Stimulated activated CD8-positive, alpha-beta memory T cell treated with anti-CD3 and anti-CD28 coated beads, Interleukin-2, amount 100 ng/mL, for 1 hour (primary cell): ENCODE measurements at regions not wholly inside any gene's neighbourhood (a gene's known extent, or its start where the extent isn't known, plus 50 kb on each side); places are given as distances from the start of the nearest gene placed in this dataset.
"Not testable (repeated sequence)": the region's sequence is repeated elsewhere in the genome, so short reads cannot be mapped to it uniquely, and the experiment has no call there.

ENCODE experiments used
- DNase-seq, 2 donors: peaks; one replicate each; pipeline ENCODE4 v3.0.0-alpha.2; 2020; ENCODE audit warnings: low read depth in 2 of 2

DNA sequence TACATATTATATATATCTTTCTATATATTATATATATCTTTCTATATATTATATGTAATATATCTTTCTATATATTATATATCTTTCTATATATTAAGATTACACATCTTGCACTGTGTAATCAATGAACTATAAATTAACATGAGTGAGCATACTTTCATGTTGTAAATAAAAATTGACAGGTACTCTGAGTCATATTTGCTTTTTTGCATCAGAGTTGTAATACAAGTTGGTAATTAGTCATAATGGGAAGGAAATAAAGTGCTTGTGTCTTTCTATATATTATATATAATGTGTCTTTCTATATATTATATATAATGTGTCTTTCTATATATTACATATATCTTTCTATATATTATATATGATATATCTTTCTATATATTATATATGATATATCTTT is 172.5 kb upstream of the MAGI2 start:
- DNase-seq: not testable (repeated sequence)

DNA sequence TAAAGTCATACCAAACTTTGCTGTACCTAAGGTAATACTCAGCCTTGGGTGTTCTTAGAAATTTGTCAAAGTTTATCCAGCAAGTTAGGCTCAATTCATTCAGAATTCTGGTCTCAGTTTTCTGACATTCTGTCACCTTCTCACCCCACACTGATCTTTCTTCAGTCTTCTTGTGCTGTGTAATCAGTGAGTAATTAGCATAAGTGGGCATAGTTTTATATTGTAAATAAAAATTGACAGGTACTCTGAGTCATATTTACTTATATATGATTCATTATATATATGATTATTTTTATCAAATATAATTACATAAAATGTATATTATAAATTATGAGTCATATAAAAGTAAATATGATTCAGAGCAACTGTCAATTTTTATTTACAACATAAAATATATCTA is 170.9 kb upstream of the MAGI2 start:
- no peak for DNase-seq

DNA sequence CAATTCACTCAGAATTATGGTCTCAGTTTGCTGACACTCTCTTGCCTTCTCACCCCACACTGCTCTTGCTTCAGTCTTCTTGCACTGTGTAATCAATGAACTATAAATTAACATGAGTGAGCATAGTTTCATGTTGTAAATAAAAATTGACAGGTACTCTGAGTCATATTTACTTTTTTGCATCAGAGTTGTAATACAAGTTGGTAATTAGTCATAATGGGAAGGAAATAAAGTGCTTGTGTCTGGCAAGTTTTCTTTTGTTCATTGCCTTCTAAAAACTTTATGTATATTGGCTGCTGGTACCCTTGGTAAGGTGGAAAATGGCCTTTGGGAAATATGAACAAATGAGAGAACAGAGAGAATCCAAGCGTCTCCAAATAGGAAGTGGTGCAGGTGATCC is 169.3 kb upstream of the MAGI2 start:
- DNase-seq: no peak

DNA sequence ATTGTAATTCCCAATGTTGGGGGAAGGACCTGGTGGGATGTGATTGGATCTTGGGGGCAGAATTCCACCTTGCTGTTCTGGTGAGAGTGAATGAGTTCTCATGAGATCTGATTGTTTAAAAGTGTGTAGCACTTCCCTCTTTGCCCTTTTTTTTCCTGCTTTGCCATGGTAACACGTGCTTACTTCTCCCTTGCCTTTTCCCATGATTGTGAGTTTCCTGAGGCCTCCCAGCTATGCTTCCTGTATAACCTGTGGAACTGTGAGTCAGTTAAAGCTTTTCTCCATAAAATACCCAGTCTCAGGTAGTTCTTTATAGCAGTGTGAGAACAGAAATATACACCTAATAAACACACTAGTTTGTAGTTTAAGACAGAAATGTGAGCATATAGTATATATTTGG is 166.8 kb upstream of the MAGI2 start:
- no peak for DNase-seq

DNA sequence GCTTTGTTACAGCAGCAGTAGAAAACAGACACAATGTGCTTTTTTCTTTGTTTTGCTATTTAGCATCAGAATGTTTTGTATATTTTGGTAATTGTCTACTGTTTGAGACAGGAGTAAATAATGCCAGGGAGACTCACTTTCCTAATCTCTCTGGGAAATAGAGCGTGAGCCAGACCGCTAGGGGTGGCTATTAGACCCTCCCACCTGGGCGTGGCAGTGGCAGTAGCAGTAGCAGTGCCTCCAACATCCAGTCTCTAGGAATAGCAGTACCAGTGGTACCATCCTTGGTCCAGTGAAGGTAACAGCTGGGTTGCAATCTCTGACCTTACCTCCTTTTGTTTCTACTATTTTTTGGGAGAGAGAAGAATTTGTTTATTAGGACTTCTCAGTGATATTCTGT is 165.7 kb upstream of the MAGI2 start:
- no peak for DNase-seq

DNA sequence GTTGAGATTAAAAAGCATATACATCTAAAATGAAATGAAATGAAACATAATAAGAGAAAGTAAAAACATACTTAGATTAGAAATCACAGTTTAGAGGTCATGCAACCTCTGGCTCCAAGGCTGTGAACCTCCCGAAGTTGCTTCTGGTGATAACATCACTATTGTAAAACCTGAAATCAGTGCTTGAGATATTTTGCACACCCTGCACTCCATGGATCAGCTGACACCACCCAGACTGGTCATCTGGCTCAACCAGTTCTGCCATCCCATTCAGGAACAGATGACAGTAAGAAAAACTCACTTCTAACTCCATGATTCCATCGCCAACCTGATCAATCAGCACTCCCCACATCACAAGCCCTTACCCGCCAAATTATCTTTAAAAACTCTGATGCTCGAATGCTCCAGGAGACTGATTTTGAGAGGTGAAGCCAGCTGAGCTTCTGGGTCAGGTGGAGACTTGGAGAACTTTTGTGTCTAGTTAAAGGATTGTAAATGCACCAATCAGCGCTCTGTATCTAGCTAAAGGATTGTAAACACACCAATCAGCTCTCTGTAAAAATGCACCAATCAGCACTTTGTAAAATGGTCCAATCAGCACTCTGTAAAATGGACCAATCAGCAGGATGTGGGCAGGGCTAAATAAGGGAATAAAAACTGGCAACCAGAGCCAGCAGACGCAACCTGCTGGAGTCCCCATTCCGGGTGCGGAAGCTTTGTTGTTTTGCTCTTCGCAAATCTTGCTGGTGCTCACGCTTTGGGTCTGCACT is 162.6 kb upstream of the MAGI2 start:
- DNase-seq: no peak

DNA sequence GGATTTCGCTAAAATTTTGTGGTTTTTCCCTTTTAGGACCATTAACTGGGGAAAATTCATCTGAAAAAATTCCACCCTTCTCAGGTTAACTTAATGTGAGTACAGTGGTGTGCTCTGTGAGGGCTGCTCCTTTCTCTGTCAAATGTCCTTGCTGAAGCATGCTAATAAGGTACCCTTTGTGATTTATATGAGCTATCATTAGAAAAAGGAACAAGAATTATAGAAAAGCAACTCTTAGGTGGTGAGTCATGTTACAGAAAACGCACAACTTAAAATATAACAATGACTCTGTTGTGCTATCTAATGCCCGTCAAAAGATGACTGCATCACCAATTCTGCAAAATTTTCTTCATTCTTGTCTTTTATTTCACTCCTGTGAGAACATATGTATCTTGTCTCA is 162.0 kb upstream of the MAGI2 start:
- DNase-seq: no peak

DNA sequence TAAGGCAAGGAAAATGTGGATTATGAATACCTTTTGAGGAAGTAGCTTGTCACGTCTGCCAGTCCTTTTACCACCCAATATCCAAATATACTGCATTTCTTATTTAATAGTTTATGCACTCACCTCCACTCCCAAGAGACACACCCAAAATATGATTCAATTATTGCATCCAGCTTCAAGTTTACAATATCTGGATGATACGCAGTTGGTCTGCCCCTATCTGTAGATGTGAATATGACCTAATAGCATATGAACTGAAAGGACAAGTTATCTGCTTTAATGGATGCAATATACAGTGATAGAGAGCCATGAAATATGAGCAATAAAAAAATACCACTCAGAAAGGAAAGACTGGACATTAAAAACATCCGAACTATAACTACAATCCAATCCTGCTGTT is 159.4 kb upstream of the MAGI2 start:
- DNase-seq: no peak

DNA sequence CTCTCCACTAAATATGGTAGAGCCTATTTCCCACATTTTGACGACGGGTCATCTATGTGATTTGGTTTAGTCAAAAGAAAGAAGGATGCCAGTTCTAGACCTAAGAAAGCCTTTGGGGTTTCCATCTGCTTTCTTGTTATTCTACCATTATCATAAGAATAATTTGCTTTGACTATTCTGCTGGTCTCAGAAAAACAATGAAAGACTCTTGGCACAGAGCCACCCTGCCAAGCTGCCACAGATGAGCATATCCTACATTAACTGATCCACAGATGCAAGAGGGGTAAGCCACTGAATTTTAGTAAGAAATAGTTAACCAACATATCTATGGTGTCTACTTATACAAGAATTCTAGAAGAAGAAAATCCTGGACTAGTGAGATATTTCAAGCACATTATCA is 158.6 kb upstream of the MAGI2 start:
- DNase-seq: no peak

DNA sequence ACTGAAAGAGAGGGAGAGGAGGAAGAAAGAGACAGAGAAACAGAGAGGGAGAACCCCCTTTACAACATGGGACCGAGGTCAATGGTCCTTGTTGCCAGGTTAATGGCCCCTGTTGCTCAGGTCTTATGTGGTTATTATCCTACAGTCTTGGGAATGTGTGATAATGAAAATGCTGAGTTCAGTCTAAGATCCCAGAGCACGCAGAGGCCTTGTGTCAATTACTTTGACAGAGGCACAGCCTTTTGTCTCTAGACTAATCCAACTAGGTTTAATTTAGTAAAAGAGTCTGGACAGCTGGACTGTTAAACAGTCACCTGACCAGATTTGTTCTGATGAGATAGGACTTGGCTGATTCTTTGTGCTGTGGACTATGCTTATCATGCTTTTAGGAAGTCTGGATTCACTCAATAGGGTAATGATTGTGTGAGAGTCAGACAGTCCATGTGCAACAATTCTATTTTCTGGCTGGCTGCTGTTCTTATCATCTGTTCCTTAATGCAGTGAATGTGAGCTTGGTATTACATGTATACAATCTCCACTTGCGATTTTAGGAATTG is 157.4 kb upstream of the MAGI2 start:
- DNase-seq: no peak

DNA sequence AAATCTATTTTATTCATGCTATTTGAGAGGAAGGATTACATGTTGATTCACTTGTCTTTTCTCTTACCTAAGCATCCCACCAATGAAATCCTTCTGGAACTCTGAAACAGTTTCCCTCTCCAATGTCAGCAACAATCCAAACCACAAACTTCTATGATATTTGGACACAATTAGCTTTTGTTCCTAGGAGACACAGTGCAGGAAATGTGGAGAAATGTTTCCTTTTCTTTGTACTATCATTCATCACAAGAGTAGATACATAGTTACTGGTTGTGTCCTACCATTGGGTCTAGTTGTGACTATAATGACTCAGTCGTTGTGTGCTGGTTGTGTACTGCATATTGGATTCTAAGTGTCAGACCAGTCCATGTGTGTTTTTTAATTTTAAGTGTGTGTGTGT is 156.8 kb upstream of the MAGI2 start:
- no peak for DNase-seq

DNA sequence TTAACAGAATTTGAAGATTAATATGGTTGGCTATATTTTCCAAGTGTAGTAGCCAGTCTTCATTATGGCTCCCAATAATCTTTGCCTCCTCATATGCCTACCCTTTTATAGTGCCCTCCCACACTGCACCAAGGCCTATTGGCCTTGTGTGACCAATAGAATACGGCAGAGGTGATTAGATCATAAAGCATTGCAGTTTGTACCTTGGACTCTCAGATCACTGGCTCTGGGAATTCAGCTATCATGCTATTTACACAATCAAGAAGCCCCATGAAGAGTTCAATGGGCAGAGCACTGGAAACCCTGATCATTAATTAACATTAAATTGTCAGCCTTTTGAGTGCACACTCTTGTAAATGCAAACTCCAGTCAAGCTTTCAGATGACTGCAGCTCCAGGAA is 154.5 kb upstream of the MAGI2 start:
- DNase-seq: no peak

DNA sequence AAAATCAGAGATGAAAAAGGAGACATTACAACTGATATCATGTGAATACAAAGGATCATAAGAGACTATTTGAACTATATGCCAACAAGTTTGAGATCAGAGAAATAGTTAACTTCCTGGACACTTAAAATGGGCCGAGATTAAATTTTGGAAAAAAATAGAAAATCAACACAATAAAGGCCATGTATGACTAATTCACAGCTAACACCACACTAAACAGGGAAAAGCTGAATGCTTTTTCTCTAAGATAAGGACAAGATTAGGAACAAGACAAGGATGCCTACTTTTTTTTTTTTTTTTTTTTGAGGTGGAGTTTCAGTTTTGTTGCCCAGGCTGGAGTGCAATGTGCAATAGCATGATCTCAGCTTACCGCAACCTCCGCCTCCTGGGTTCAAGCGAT is 151.4 kb upstream of the MAGI2 start:
- no peak for DNase-seq

DNA sequence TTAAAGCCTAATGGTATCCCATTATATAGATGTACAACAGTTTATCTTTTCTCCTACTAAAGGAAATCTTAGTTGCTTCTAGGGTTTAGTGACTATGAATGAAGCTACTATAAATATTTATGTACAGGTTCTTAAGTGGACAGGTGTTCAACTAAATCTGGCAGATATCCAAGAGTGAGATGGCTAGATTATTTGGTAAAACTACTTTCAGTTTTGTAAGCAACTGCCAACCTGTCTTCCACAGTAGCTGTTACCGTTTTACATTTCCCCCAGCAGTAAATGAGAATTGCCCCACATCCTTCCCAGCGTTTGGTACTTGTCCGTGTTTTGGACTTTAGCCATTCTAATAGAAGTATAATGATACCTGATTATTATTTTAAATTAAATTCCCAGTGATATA is 144.9 kb upstream of the MAGI2 start:
- no peak for DNase-seq

DNA sequence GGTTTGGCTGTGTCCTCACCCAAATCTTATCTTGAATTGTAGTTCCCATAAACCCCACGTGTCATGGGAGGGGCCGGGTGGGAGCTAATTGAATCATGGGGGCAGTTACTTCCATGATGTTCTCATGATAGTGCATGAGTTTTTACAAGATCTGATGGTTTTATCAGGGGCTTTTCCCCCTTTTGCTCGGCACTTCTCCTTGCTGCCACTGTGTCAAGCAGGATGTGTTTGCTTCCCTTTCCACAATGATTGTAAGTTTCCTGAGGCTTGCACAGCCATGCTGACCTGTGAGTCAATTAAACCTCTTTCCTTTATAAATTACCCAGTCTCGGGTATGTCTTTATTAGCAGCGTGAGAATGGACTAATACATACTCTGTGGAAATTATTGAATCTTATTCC is 141.2 kb upstream of the MAGI2 start:
- not testable (repeated sequence) for DNase-seq

DNA sequence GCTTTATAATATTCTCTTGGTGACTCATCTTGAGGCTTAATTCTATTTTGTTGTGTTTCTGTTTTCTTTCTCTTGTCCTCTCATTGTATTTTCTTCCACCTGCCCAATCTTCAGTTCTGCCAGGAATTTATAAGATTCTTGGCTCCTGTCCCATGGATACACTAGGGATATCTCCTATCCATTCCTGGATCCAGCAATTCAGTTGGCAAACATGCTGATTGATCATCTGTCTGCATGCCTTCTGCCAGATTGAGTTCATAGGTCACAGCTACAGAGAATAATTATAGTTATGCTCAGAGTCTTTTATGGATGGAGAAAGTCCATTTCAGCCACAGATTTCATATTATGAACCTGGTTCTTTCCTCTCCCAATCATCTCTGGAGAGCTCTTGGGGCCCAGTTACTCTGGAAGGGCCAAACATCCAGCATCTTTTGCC is 140.4 kb upstream of the MAGI2 start:
- no peak for DNase-seq

DNA sequence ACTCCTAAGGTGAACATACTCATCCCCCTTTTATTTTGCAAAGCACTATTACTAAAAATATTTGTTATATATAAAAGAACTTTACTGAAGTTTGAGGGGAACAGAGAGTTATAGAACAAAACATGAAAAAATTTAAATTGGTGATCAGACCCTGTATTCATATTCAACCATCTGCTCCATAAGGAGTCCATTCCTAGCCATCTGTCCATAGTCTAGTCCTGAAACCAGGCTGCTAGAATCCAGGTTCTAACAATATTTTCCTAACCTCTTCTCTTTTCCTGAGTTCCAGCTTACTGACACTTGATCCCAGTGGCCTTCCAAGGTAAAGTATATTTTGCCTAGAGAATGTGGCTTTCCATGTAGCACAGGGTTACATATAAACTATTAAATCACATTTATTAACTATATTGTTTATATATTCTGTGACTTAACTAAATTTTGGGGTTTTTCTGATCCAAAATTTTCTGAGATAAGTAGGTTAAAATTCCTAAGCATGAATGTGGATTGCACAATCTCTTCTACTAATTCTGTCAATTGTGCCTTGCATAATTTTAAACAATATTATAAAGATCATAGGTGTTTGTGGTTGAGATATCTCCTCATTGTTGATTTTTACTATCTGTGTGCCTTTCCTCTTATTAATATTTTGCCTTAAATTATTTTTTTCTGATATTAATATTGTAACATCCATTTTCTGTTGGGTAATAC is 137.6 kb upstream of the MAGI2 start:
- DNase-seq: no peak

DNA sequence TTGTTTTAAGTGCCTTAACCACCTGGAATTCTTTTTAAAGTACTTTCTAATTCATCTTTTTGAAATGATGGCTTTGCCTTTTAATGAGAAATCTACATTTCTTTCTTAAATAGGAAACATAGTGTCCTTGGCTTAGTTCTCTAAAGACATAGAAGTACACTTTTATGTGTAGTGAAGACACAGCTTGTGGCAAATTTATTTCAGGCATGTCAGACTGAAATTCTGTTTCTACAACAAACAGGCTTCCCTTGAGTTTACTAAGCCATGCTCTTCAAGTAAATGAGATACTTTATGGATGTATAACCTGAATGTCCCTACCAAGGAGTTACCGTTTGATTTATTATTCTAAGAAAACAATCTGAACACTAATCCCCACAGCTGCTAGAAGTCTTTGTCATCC is 136.9 kb upstream of the MAGI2 start:
- DNase-seq: no peak

DNA sequence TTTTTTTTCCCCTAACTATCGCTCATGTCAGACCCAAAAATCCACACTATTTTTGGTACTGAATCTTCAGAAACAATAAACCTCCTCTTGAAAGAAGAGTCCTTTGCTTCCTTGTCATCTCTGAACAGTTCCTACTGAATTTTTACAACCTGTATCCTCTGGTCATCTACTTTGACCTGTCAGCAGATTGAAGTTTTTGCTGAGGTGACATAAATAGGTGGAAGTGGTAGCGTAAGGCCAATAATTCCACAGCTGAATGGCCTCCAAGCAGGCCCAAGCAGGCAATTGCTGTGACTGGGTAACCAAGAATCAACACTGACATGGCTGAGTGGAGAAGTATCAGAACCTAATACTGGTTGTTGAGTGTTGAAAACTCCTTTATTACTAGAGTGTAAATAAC is 117.4 kb upstream of the MAGI2 start:
- no peak for DNase-seq

DNA sequence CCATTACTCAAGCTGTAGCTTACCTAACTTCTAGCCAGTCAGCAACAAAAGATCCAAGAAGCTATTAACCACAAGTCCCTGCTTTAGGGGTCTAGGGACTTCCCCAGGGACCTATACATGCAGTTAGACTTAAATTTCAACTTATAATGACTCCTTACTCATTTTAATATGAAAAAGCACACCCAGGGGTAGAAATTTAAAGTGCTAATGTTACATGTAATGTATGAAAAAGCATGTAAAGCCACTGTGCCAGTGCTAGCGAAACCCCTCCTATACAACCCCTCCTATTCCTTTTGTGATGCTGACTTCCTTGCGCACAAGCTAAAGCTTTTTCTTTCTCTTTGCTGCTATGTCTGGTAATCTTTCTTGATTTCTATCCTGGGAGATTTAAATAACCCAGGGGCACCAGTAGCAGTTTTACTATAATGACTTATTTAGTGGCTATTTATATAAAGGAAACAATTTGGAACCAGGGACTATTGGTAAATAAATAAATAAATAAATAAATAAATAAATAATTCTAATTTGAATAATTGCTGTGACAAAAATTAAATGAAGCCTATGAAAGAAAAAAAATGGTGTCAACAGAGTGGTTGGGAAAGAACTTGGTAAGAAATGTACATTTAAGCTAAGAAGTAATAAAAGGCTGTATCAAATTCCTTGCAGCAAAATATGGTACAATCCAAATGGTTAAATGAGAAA is 110.5 kb upstream of the MAGI2 start:
- no peak for DNase-seq

DNA sequence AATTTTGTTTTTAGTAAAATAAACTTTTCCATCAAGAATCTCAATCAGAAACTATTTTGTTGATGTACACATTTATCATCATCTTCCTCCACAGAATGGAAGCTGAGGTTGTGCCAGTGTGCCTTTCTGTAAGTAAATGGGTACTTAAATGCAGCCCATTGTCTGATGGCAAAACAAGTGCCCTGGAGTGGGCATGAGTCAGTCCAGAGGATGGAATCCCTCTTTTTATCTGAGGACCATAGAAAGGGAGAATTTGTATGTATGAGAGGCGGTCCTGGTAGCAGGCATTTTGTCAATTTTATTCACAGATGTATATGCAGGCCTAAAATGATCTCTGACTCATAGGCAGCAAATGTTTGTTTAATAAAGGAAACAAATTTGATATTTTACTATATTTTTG is 102.1 kb upstream of the MAGI2 start:
- DNase-seq: no peak

DNA sequence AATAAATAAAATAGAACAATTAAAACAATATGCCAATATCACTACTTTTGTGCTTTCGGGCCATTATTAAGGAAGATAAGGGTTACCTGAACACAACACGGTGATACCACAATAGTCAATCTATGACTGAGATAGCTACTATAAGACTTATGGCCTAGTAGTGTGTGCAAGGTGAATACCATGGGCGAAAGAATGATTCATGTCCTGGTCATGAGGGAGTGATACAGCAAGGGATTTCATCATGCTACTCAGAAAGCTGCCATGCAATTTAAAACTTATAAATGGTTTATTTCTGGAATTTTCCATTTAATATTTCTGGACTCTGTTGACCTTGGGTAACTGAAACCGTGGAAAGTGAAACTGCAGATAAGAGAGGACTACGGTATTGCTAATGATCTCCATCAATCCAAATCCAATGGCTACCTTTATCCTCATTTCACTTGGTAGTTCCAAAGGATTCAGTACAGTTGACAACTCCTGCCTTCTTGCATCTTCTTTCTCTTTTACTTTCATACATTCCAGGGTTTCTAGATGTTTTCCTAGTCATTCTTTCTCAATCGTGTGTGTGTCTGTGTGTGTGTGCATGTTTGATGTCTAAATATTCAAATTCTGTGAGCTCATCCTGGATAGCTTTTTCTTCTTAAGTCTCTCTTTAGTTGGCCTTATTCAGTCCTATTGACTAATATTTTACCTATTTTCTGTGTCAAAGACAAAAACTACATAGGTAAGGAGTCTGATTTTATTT is 100.5 kb upstream of the MAGI2 start:
- no peak for DNase-seq
